HepG2 (cell line): ENCODE measurements at regions not wholly inside any gene's neighbourhood (a gene's known extent, or its start where the extent isn't known, plus 50 kb on each side); places are given as distances from the start of the nearest gene placed in this dataset.

ENCODE experiments used
- ATAC-seq: fragments of 200-7000 bp; cut with Tn5 transposase; 3 replicates; pipeline ENCODE4 v1.9.1; 2020; ENCODE audit warnings: mild to moderate bottlenecking, moderate library complexity
- BruUV-seq: library from RNA; stranded (reverse); fragments of 400-500 nt; replicated peaks from 2 replicates; lab custom pipeline; 2021; lab: Mats Ljungman, UMichigan
- CTCF ChIA-PET: fragments of 300-600 bp; formaldehyde crosslinking; extraction: SDS; loops from one replicate; lab custom pipeline; 2021; ENCODE audit warnings: low total read pairs, inconsistent platforms, low intra/inter-chr PET ratio; lab: Yijun Ruan, JAX
- POLR2A ChIA-PET: fragments of 350-600 bp; sonication (Branson Sonifier 250); formaldehyde crosslinking; loops from one replicate; lab custom pipeline; 2020; ENCODE audit warnings: antibody characterized with exemption, inconsistent platforms; lab: Yijun Ruan, JAX
- DNase-seq: peaks from one replicate; pipeline ENCODE4 v3.0.0-alpha.2; 2015; ENCODE audit warnings: low spot score
- FAIRE-seq: peaks from 3 replicates; lab custom pipeline; 2011; peaks lifted over from hg19 to GRCh38; lab: Jason Lieb, UNC
- H2AFZ ChIP-seq: one replicate; pipeline ENCODE4 v1.6.1; 2011; ENCODE audit warnings: low read length, inconsistent platforms
- H3K27ac ChIP-seq: fragments of 300-600 bp; 3 replicates; pipeline ENCODE4 v1.8.0; 2011; ENCODE audit warnings: mixed run types, mild to moderate bottlenecking, mixed read lengths, low read length, inconsistent platforms; ENCODE audit not compliant: insufficient read depth; ENCODE audit errors: extremely low read length
- H3K27me3 ChIP-seq, 2 experiments: fragments of 200-600 bp in 1 of 2; 2 replicates in 1 of 2; 3 replicates in 1 of 2; pipeline versions ENCODE4 v1.6.0 to v1.8.0; 2011; ENCODE audit warnings: low read length in 2 of 2, mild to moderate bottlenecking in 2 of 2, moderate library complexity in 2 of 2, inconsistent platforms in 1 of 2; ENCODE audit not compliant: insufficient read depth in 2 of 2, control insufficient read depth in 1 of 2
- H3K36me3 ChIP-seq, 2 experiments: fragments of 200-600 bp in 1 of 2; replicated peaks in 1 of 2; 2 replicates in 1 of 2; 3 replicates in 1 of 2; pipeline versions ENCODE4 v1.5.1 to v1.8.0; 2011; ENCODE audit warnings: low read length in 2 of 2, inconsistent platforms in 1 of 2; ENCODE audit not compliant: insufficient read depth in 2 of 2, control insufficient read depth in 1 of 2
- H3K4me1 ChIP-seq: 2 replicates; pipeline ENCODE4 v1.5.1; 2012; ENCODE audit warnings: low read length, inconsistent platforms; ENCODE audit not compliant: insufficient read depth
- H3K4me2 ChIP-seq: 2 replicates; pipeline ENCODE4 v1.6.0; 2011; ENCODE audit warnings: low read depth, low read length, inconsistent platforms
- H3K4me3 ChIP-seq, 3 experiments: fragments of 200-600 bp in 1 of 3; sonication (generic), shearing (Covaris generic) in 1 of 3; replicated peaks in 1 of 3; 2 replicates each; pipeline ENCODE4 v1.5.1; 2011 to 2016; ENCODE audit warnings: low read length in 3 of 3, inconsistent platforms in 2 of 3, low read depth in 2 of 3, mild to moderate bottlenecking in 2 of 3, control low read depth in 1 of 3, mixed read lengths in 1 of 3; ENCODE audit not compliant: insufficient read depth in 1 of 3
- H3K79me2 ChIP-seq: one replicate; pipeline ENCODE4 v1.6.1; 2011; ENCODE audit warnings: low read length, inconsistent platforms; ENCODE audit not compliant: insufficient read depth
- H3K9ac ChIP-seq: 2 replicates; pipeline ENCODE4 v1.6.0; 2011; ENCODE audit warnings: mild to moderate bottlenecking, low read depth, low read length, inconsistent platforms; ENCODE audit not compliant: insufficient read depth
- H3K9me3 ChIP-seq: 2 replicates; pipeline ENCODE4 v1.5.1; 2012; ENCODE audit warnings: mild to moderate bottlenecking, low read length
- H4K20me1 ChIP-seq: 2 replicates; pipeline ENCODE4 v1.6.0; 2011; ENCODE audit warnings: inconsistent platforms, mild to moderate bottlenecking, low read length, moderate library complexity; ENCODE audit not compliant: insufficient read depth
- AKAP8 ChIP-seq: sonication (generic); formaldehyde crosslinking; IDR thresholded peaks from 2 replicates; pipeline ENCODE4 v1.5.1; 2020; ENCODE audit warnings: mild to moderate bottlenecking, missing genetic modification reagents
- CBX5 ChIP-seq: sonication (generic); formaldehyde crosslinking; IDR thresholded peaks from 2 replicates; pipeline ENCODE4 v1.4.0; 2020; ENCODE audit warnings: missing genetic modification reagents, borderline replicate concordance
- GABPA ChIP-seq, 2 experiments: IDR thresholded peaks; 2 replicates each; pipeline ENCODE4 v1.6.1; 2011 to 2016; ENCODE audit warnings: low read depth in 2 of 2, low read length in 1 of 2, missing biosample characterization in 1 of 2, missing genetic modification characterization in 1 of 2
- HNRNPK ChIP-seq: fragments of 200-400 bp; formaldehyde crosslinking; IDR thresholded peaks from 2 replicates; pipeline ENCODE4 v1.6.1; 2018; ENCODE audit warnings: low read length, low read depth, moderate library complexity, mild to moderate bottlenecking; ENCODE audit not compliant: poor library complexity, severe bottlenecking
- HOXD1 ChIP-seq: sonication (generic); formaldehyde crosslinking; IDR thresholded peaks from 2 replicates; pipeline ENCODE4 v1.5.0; 2020; ENCODE audit warnings: missing genetic modification reagents
- JARID2 ChIP-seq: sonication (generic); formaldehyde crosslinking; IDR thresholded peaks from 2 replicates; pipeline ENCODE4 v1.8.1; 2023; ENCODE audit warnings: missing genetic modification reagents, inconsistent platforms; ENCODE audit not compliant: insufficient replicate concordance
- MAFK ChIP-seq, 2 experiments: IDR thresholded peaks in 1 of 2; conservative IDR thresholded peaks in 1 of 2; 2 replicates each; pipeline ENCODE4 v1.6.1; 2011; ENCODE audit warnings: improper control_type of control experiment in 2 of 2, low read length in 2 of 2
- MZF1 ChIP-seq: sonication (generic); formaldehyde crosslinking; IDR thresholded peaks from 2 replicates; pipeline ENCODE4 v1.8.1; 2023; ENCODE audit warnings: mild to moderate bottlenecking, missing genetic modification reagents, borderline replicate concordance
- NFIB ChIP-seq: sonication (generic); formaldehyde crosslinking; IDR thresholded peaks from 2 replicates; pipeline ENCODE4 v1.9.0; 2021; ENCODE audit warnings: missing genetic modification reagents, mild to moderate bottlenecking, borderline replicate concordance
- NR2F6 ChIP-seq, 2 experiments: IDR thresholded peaks; 2 replicates each; pipeline ENCODE4 v1.6.1; 2016; ENCODE audit warnings: antibody characterized with exemption in 1 of 2, mild to moderate bottlenecking in 1 of 2
- PAX8 ChIP-seq: sonication (generic); formaldehyde crosslinking; IDR thresholded peaks from 2 replicates; pipeline ENCODE4 v1.8.0; 2022; ENCODE audit warnings: mild to moderate bottlenecking, missing genetic modification reagents, borderline replicate concordance
- TCF12 ChIP-seq, 2 experiments: fragments of 450-650 bp in 1 of 2; sonication (generic) in 1 of 2; formaldehyde crosslinking in 1 of 2; IDR thresholded peaks; 2 replicates each; pipeline versions ENCODE4 v1.6.1 to v1.8.0; 2017 to 2022; ENCODE audit warnings: antibody characterized with exemption in 1 of 2, mild to moderate bottlenecking in 1 of 2, missing genetic modification reagents in 1 of 2, moderate library complexity in 1 of 2
- ZNF234 ChIP-seq: sonication (generic); formaldehyde crosslinking; conservative IDR thresholded peaks from 2 replicates; pipeline ENCODE4 v1.5.1; 2020; ENCODE audit warnings: mild to moderate bottlenecking, missing genetic modification reagents
- ZNF468 ChIP-seq: sonication (generic); formaldehyde crosslinking; IDR thresholded peaks from 2 replicates; pipeline ENCODE4 v1.8.0; 2022; ENCODE audit warnings: mild to moderate bottlenecking, moderate library complexity, missing genetic modification reagents
- ZNF501 ChIP-seq: sonication (generic); formaldehyde crosslinking; IDR thresholded peaks from 2 replicates; pipeline ENCODE4 v1.5.1; 2020; ENCODE audit warnings: mild to moderate bottlenecking, moderate library complexity, missing genetic modification reagents
- ZNF703 ChIP-seq: sonication (generic); formaldehyde crosslinking; IDR thresholded peaks from 2 replicates; pipeline ENCODE4 v1.5.1; 2020; ENCODE audit warnings: missing genetic modification reagents, mild to moderate bottlenecking, moderate library complexity, borderline replicate concordance
- WGBS: methylation state at CpG from one replicate; pipeline ENCODE4 v1.1.6; 2017; ENCODE audit warnings: low lambda C conversion rate; 5-methylcytosine and 5-hydroxymethylcytosine counted together
- in situ Hi-C: cut with HindIII; loops from 2 replicates; pipeline ENCODE4 v1.10.0; 2017; ENCODE audit warnings: low pct_unique_long_range_greater_than_20kb; ENCODE audit not compliant: extremely low pct_ligation_motif_present
- intact Hi-C: fragments of 100-400 bp; cut with micrococcal nuclease; formaldehyde crosslinking; loops from one replicate; pipeline ENCODE4 v1.10.0; 2022; ENCODE audit not compliant: unreplicated experiment
- TF ChIP-seq, protein P1 (sequence below): sonication (generic); formaldehyde crosslinking; IDR thresholded peaks from 2 replicates; pipeline ENCODE4 v1.5.1; 2020; ENCODE audit warnings: mild to moderate bottlenecking, moderate library complexity, missing genetic modification reagents
- TF ChIP-seq, protein P2 (sequence below): sonication (generic); formaldehyde crosslinking; IDR thresholded peaks from 2 replicates; pipeline ENCODE4 v1.5.0; 2020; ENCODE audit warnings: mild to moderate bottlenecking, missing genetic modification reagents, borderline replicate concordance
- TF ChIP-seq, protein P3 (sequence below): IDR thresholded peaks from 2 replicates; pipeline ENCODE4 v1.6.1; 2012; ENCODE audit warnings: inconsistent platforms

DNA sequence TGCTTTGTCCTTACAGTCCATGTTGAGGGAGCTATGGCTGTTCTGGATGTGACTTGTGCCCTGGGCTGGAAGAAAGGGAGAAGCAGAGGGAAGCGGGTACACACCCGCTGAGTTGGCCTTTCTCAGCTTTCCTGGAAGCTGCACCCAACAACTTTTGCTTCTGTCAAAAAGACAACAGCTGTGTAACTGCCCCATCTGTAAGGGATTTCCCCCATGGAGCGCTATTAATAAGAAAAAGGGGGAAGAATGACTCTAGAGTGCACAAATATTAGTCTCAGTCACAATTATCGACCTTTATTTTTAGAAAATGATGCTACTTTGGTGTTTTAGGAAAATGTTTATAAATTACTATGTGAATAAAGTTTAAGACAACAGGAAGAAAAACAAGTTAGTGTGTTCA lies 368.3 kb downstream of the RAD51AP2 start (continued):
- TF ChIP-seq, protein P1, sequence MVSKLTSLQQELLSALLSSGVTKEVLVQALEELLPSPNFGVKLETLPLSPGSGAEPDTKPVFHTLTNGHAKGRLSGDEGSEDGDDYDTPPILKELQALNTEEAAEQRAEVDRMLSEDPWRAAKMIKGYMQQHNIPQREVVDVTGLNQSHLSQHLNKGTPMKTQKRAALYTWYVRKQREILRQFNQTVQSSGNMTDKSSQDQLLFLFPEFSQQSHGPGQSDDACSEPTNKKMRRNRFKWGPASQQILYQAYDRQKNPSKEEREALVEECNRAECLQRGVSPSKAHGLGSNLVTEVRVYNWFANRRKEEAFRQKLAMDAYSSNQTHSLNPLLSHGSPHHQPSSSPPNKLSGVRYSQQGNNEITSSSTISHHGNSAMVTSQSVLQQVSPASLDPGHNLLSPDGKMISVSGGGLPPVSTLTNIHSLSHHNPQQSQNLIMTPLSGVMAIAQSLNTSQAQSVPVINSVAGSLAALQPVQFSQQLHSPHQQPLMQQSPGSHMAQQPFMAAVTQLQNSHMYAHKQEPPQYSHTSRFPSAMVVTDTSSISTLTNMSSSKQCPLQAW (CRISPR knock-in tag), result no peak
- TF ChIP-seq HNRNPK, result no peak
- no peak for TF ChIP-seq NFIB
- no peak for TF ChIP-seq TCF12 (IDR thresholded peaks at IDR 0.05)
- TF ChIP-seq TCF12 (CRISPR knock-in tag; IDR thresholded peaks at IDR 0.05), result no peak
- TF ChIP-seq ZNF234 (CRISPR knock-in tag), result no peak

DNA sequence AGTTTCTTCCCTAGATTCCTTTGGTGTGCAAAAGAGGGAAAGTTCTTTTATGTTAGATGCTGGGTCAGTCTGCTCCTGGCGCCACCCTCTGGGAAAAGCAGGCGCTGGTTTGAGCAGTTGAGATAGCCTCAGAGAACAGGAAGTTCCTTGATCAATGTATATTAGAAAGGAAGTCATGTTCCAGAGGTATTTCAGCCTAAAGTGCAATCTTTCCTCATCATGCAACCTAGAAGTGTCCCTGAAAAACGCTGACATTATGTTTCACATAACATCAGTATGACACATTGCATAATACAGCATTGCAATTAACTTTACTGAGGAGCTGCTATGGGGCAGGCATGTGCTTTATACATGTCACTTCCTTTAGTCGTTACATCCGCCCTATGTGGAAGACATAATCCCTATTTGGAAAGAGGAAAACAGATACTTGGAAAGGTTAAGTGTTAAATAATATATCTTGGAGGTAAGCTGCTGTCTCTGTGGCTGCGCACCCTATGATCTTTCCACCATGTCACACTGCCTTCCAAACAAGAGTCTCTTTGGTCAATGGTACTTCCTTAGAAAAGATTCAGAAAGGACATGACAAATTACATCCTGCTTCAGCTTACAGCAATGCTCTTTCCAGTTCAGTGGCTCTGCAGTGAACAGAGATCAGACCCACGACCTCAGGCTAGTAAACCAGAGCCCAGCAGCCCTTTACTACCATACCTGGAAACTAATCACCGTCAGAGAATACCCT lies 369.7 kb downstream of the RAD51AP2 start:
- Histone ChIP-seq H3K9me3 (no peaks in the 10 kb centered on the region), H3K79me2 (no peaks in the 10 kb centered on the region), H3K4me1 (no peaks in the 10 kb centered on the region), H3K27ac (no peak overlapping the region), H3K4me2 (no peak overlapping the region), H3K36me3 (no peaks in the 10 kb centered on the region), H4K20me1 (no peaks in the 10 kb centered on the region), H2AFZ (no peak overlapping the region), H3K27me3 (no peaks in the 10 kb centered on the region), H3K9ac (no peak overlapping the region), H3K4me3 (no peak overlapping the region)
- POLR2A ChIA-PET, result no interaction called here
- peak; percentile 66 for FAIRE-seq
- in situ Hi-C loops, result loop anchor here (5.0 kb wide), 1 partner anchor 376 kb away; no protein-coding TSS in a partner anchor
- peak; percentile 92 for ATAC-seq
- BruUV-seq, result no TSS peak
- 16% methylated on average over 8 of the region's 8 CpGs for WGBS
- DNase-seq, result peak; percentile 10
- intact Hi-C loops, result no loop called here
- CTCF ChIA-PET, result interaction anchor here (1.5 kb wide), 1 partner anchor 375 kb away, joined by 4 read pairs; no protein-coding TSS in a partner anchor
- TF ChIP-seq AKAP8 (CRISPR knock-in tag) (no peak), MZF1 (CRISPR knock-in tag) (no peak), GABPA (IDR thresholded peaks at IDR 0.05; ENCODE audit: low read depth, low read length) (no peak), GABPA (CRISPR knock-in tag; IDR thresholded peaks at IDR 0.05; ENCODE audit: low read depth) (0 out of 2 replicates have a peak, but pooled peaks have one; percentile 36), ZNF501 (no peak), ZNF468 (CRISPR knock-in tag) (no peak), HOXD1 (CRISPR knock-in tag) (no peak), JARID2 (CRISPR knock-in tag) (no peak), CBX5 (CRISPR knock-in tag) (no peak), NR2F6 (IDR thresholded peaks at IDR 0.05) (no peak), NR2F6 (CRISPR knock-in tag; IDR thresholded peaks at IDR 0.05) (no peak), PAX8 (no peak), MAFK (conservative IDR thresholded peaks at IDR 0.05 in 1 of 2, IDR thresholded peaks at IDR 0.05 in 1 of 2; ENCODE audit: low read length in 2 of 2) (peak; percentile 34 to 36; a peak in 1 of 4 replicates), ZNF703 (CRISPR knock-in tag) (no peak)
- TF ChIP-seq, protein P2, sequence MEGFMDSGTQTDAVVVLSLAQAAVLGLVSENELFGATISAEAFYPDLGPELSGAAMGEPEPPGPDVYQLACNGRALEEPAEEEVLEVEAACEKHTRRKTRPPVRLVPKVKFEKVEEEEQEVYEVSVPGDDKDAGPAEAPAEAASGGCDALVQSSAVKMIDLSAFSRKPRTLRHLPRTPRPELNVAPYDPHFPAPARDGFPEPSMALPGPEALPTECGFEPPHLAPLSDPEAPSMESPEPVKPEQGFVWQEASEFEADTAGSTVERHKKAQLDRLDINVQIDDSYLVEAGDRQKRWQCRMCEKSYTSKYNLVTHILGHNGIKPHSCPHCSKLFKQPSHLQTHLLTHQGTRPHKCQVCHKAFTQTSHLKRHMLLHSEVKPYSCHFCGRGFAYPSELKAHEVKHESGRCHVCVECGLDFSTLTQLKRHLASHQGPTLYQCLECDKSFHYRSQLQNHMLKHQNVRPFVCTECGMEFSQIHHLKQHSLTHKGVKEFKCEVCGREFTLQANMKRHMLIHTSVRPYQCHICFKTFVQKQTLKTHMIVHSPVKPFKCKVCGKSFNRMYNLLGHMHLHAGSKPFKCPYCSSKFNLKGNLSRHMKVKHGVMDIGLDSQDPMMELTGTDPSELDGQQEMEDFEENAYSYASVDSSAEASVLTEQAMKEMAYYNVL (CRISPR knock-in tag), result no peak
- TF ChIP-seq, protein P3, sequence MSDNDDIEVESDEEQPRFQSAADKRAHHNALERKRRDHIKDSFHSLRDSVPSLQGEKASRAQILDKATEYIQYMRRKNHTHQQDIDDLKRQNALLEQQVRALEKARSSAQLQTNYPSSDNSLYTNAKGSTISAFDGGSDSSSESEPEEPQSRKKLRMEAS, result no peak
